ENCODE measurements at regions not wholly inside any gene's neighbourhood (a gene's known extent, or its start where the extent isn't known, plus 50 kb on each side); places are given as distances from the start of the nearest gene placed in this dataset.

DNA sequence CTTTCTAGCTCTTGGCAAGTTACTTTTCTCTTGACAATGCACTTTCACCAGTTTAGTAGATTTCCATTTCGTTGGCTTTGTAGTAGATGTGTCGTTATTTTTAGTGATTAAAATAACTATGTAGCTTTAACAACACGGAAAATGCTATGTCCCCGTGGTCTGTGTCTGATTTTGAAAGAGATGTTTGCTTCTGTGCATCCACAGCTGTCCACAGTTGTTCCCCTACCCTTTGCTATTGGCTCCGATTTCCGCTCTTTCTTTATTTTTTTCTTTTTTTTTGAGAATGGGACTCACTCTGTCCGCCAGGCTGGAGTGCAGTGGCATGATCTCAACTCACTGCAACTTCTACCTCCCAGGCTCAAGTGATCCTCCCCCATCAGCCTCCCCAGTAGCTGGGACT lies 533.9 kb downstream of the IRX1 start:
- TF ChIP-seq, protein P1, sequence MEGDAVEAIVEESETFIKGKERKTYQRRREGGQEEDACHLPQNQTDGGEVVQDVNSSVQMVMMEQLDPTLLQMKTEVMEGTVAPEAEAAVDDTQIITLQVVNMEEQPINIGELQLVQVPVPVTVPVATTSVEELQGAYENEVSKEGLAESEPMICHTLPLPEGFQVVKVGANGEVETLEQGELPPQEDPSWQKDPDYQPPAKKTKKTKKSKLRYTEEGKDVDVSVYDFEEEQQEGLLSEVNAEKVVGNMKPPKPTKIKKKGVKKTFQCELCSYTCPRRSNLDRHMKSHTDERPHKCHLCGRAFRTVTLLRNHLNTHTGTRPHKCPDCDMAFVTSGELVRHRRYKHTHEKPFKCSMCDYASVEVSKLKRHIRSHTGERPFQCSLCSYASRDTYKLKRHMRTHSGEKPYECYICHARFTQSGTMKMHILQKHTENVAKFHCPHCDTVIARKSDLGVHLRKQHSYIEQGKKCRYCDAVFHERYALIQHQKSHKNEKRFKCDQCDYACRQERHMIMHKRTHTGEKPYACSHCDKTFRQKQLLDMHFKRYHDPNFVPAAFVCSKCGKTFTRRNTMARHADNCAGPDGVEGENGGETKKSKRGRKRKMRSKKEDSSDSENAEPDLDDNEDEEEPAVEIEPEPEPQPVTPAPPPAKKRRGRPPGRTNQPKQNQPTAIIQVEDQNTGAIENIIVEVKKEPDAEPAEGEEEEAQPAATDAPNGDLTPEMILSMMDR (IDR thresholded peaks at IDR 0.05), result no peak
- TF ChIP-seq POLR2A (IDR thresholded peaks at IDR 0.05), result no peak
